Activated naive CD8-positive, alpha-beta T cell treated with anti-CD3 and anti-CD28 coated beads, Interleukin-2, amount 10 ng/mL, durations not matched to agents 7 days and 5 days (primary cell): ENCODE measurements at regions not wholly inside any gene's neighbourhood (a gene's known extent, or its start where the extent isn't known, plus 50 kb on each side); places are given as distances from the start of the nearest gene placed in this dataset.
"Not testable (repeated sequence)": the region's sequence is repeated elsewhere in the genome, so short reads cannot be mapped to it uniquely, and the experiment has no call there.

Source experiments
- ATAC-seq: fragments of 150-1000 bp; cut with Tn5 transposase; one replicate; pipeline ENCODE4 v1.10.0; 2021; ENCODE audit warnings: low read depth, moderate library complexity
- POLR2A ChIA-PET: fragments of 350-600 bp; sonication (Branson Sonifier 250); formaldehyde crosslinking; loops from one replicate; lab custom pipeline; 2021; ENCODE audit warnings: antibody characterized with exemption; lab: Charles Lee
- DNase-seq: peaks from one replicate; pipeline ENCODE4 v3.0.0; 2021
- H3K27ac Mint-ChIP-seq: one replicate; pipeline ENCODE4 v1.8.0; 2022; ENCODE audit warnings: mild to moderate bottlenecking, mixed read lengths
- H3K27me3 Mint-ChIP-seq: one replicate; pipeline ENCODE4 v1.8.0; 2022; ENCODE audit warnings: mild to moderate bottlenecking, moderate library complexity, mixed read lengths
- H3K36me3 Mint-ChIP-seq: one replicate; pipeline ENCODE4 v1.8.0; 2021; ENCODE audit warnings: mild to moderate bottlenecking, mixed read lengths
- H3K4me1 Mint-ChIP-seq: one replicate; pipeline ENCODE4 v1.8.0; 2021; ENCODE audit warnings: mixed read lengths
- H3K4me3 Mint-ChIP-seq: one replicate; pipeline ENCODE4 v1.8.0; 2022; ENCODE audit warnings: mild to moderate bottlenecking, moderate library complexity, mixed read lengths
- H3K9me3 Mint-ChIP-seq: one replicate; pipeline ENCODE4 v1.8.0; 2021; ENCODE audit warnings: mixed read lengths

GRCh38 chr4:42781315-42781714 is 111.2 kb upstream of the GRXCR1 start:
- no peaks in the 10 kb centered on the region for H3K36me3 Mint-ChIP-seq
- no peak for ATAC-seq
- POLR2A ChIA-PET = no interaction called here

GRCh38 chr4:42778349-42778748 is 114.2 kb upstream of the GRXCR1 start:
- Mint-ChIP-seq H3K4me3 (no peak overlapping the region), H3K36me3 (no peaks in the 10 kb centered on the region), H3K9me3 (peaks cover under 1% of the 10 kb centered on the region), H3K4me1 (no peaks in the 10 kb centered on the region), H3K27ac (no peak overlapping the region), H3K27me3 (peaks cover 4% of the 10 kb centered on the region)
- ATAC-seq = no peak
- no peak for DNase-seq
- POLR2A ChIA-PET = no interaction called here

More at GRCh38 chr4:42781315-42781714, 111.2 kb upstream of the GRXCR1 start:
- DNase-seq = no peak
- peaks cover 6% of the 10 kb centered on the region for H3K9me3 Mint-ChIP-seq
- H3K27ac Mint-ChIP-seq = no peak overlapping the region
- no peaks in the 10 kb centered on the region for H3K27me3 Mint-ChIP-seq
- H3K4me3 Mint-ChIP-seq = no peak overlapping the region
- no peaks in the 10 kb centered on the region for H3K4me1 Mint-ChIP-seq

GRCh38 chr4:42768125-42768748 is 111.3 kb upstream of the ATP8A1 start:
- DNase-seq = peak; percentile 30
- Mint-ChIP-seq H3K9me3 (no peaks in the 10 kb centered on the region), H3K4me3 (no peak overlapping the region), H3K27ac (no peak overlapping the region), H3K27me3 (no peaks in the 10 kb centered on the region), H3K4me1 (no peaks in the 10 kb centered on the region), H3K36me3 (peaks cover 2% of the 10 kb centered on the region)
- POLR2A ChIA-PET = no interaction called here
- ATAC-seq = no peak

- H3K36me3 Mint-ChIP-seq = peaks cover 2% of the 10 kb centered on the region
- no peaks in the 10 kb centered on the region for H3K27me3 Mint-ChIP-seq
- POLR2A ChIA-PET = no interaction called here
- no peak overlapping the region for H3K4me3 Mint-ChIP-seq
- ATAC-seq = no peak
- no peaks in the 10 kb centered on the region for H3K9me3 Mint-ChIP-seq
- no peaks in the 10 kb centered on the region for H3K4me1 Mint-ChIP-seq
- H3K27ac Mint-ChIP-seq = no peak overlapping the region
- DNase-seq = no peak
Observed at GRCh38 chr4:42767669-42768068, 110.8 kb upstream of the ATP8A1 start.

- no peak overlapping the region for H3K4me3 Mint-ChIP-seq
- H3K9me3 Mint-ChIP-seq = peaks cover 2% of the 10 kb centered on the region
- DNase-seq = no peak
- no peak for ATAC-seq
- no peaks in the 10 kb centered on the region for H3K4me1 Mint-ChIP-seq
- no peaks in the 10 kb centered on the region for H3K36me3 Mint-ChIP-seq
- POLR2A ChIA-PET = no interaction called here
- H3K27me3 Mint-ChIP-seq = no peaks in the 10 kb centered on the region
- no peak overlapping the region for H3K27ac Mint-ChIP-seq
Observed at GRCh38 chr4:42761804-42762203, 104.9 kb upstream of the ATP8A1 start.

- H3K27ac Mint-ChIP-seq, DNase-seq, H3K4me3 Mint-ChIP-seq, H3K9me3 Mint-ChIP-seq, POLR2A ChIA-PET, ATAC-seq, H3K36me3 Mint-ChIP-seq, H3K4me1 Mint-ChIP-seq, H3K27me3 Mint-ChIP-seq: not testable (repeated sequence)
Observed at GRCh38 chr4:42754965-42755364, 98.1 kb upstream of the ATP8A1 start.

- H3K27ac Mint-ChIP-seq = no peak overlapping the region
- peaks cover 4% of the 10 kb centered on the region for H3K27me3 Mint-ChIP-seq
- POLR2A ChIA-PET = no interaction called here
- H3K4me1 Mint-ChIP-seq = peaks cover 6% of the 10 kb centered on the region
- no peak overlapping the region for H3K4me3 Mint-ChIP-seq
- peaks cover 5% of the 10 kb centered on the region for H3K9me3 Mint-ChIP-seq
- DNase-seq = no peak
- peaks cover 2% of the 10 kb centered on the region for H3K36me3 Mint-ChIP-seq
- no peak for ATAC-seq
Observed at GRCh38 chr4:42751587-42751986, 94.7 kb upstream of the ATP8A1 start.

GRCh38 chr4:42750856-42751255 is 94.0 kb upstream of the ATP8A1 start:
- Mint-ChIP-seq H3K4me3 (no peak overlapping the region), H3K9me3 (peaks cover 5% of the 10 kb centered on the region), H3K4me1 (peaks cover 6% of the 10 kb centered on the region)

GRCh38 chr4:42750091-42750490 is 93.2 kb upstream of the ATP8A1 start:
- no peak for DNase-seq
- POLR2A ChIA-PET = no interaction called here
- Mint-ChIP-seq H3K9me3 (peaks cover 7% of the 10 kb centered on the region), H3K36me3 (peaks cover 4% of the 10 kb centered on the region), H3K4me1 (peaks cover 6% of the 10 kb centered on the region), H3K4me3 (no peak overlapping the region), H3K27ac (no peak overlapping the region), H3K27me3 (no peaks in the 10 kb centered on the region)
- ATAC-seq = peak; percentile 54

More at GRCh38 chr4:42750856-42751255, 94.0 kb upstream of the ATP8A1 start:
- Mint-ChIP-seq H3K36me3 (no peaks in the 10 kb centered on the region), H3K27me3 (peaks cover 4% of the 10 kb centered on the region), H3K27ac (no peak overlapping the region)
- ATAC-seq (no peak), DNase-seq (no peak)
- POLR2A ChIA-PET = no interaction called here

- no peak overlapping the region for H3K4me3 Mint-ChIP-seq
- POLR2A ChIA-PET = no interaction called here
Observed at GRCh38 chr4:42747971-42748370, 91.1 kb upstream of the ATP8A1 start.

GRCh38 chr4:42736527-42737195 is 79.8 kb upstream of the ATP8A1 start:
- no peak overlapping the region for H3K27ac Mint-ChIP-seq

More at GRCh38 chr4:42747971-42748370, 91.1 kb upstream of the ATP8A1 start:
- Mint-ChIP-seq H3K9me3 (peaks cover 10% of the 10 kb centered on the region), H3K4me1 (peaks cover 6% of the 10 kb centered on the region), H3K27me3 (no peaks in the 10 kb centered on the region), H3K27ac (no peak overlapping the region), H3K36me3 (peaks cover 4% of the 10 kb centered on the region)
- no peak for ATAC-seq
- no peak for DNase-seq

GRCh38 chr4:42733380-42733779 is 76.5 kb upstream of the ATP8A1 start:
- no peak for ATAC-seq
- Mint-ChIP-seq H3K4me1 (peaks cover 2% of the 10 kb centered on the region), H3K4me3 (no peak overlapping the region)

More at GRCh38 chr4:42736527-42737195, 79.8 kb upstream of the ATP8A1 start:
- ATAC-seq = no peak
- POLR2A ChIA-PET = no interaction called here
- peaks cover 15% of the 10 kb centered on the region for H3K9me3 Mint-ChIP-seq
- H3K36me3 Mint-ChIP-seq = peaks cover 4% of the 10 kb centered on the region
- H3K4me1 Mint-ChIP-seq = peaks cover 2% of the 10 kb centered on the region
- peaks cover 4% of the 10 kb centered on the region for H3K27me3 Mint-ChIP-seq
- no peak for DNase-seq
- no peak overlapping the region for H3K4me3 Mint-ChIP-seq

GRCh38 chr4:42732776-42733175 is 75.9 kb upstream of the ATP8A1 start:
- H3K4me3 Mint-ChIP-seq = no peak overlapping the region
- peaks cover 14% of the 10 kb centered on the region for H3K9me3 Mint-ChIP-seq
- no peak for DNase-seq
- no peak for ATAC-seq
- POLR2A ChIA-PET = no interaction called here
- no peak overlapping the region for H3K27ac Mint-ChIP-seq
- H3K27me3 Mint-ChIP-seq = no peaks in the 10 kb centered on the region
- H3K36me3 Mint-ChIP-seq = peaks cover 2% of the 10 kb centered on the region
- peaks cover 2% of the 10 kb centered on the region for H3K4me1 Mint-ChIP-seq

More at GRCh38 chr4:42733380-42733779, 76.5 kb upstream of the ATP8A1 start:
- POLR2A ChIA-PET = no interaction called here
- no peaks in the 10 kb centered on the region for H3K27me3 Mint-ChIP-seq
- H3K36me3 Mint-ChIP-seq = peaks cover 2% of the 10 kb centered on the region
- peaks cover 14% of the 10 kb centered on the region for H3K9me3 Mint-ChIP-seq
- no peak overlapping the region for H3K27ac Mint-ChIP-seq
- DNase-seq = no peak
